HepG2 (cell line): ENCODE measurements at regions not wholly inside any gene's neighbourhood (a gene's known extent, or its start where the extent isn't known, plus 50 kb on each side); places are given as distances from the start of the nearest gene placed in this dataset.

Source experiments
- EZH2 ChIP-seq: conservative IDR thresholded peaks from 2 replicates; pipeline ENCODE4 v1.6.1; 2012; ENCODE audit warnings: mild to moderate bottlenecking, low read depth, low read length, moderate library complexity
- FOSL1 ChIP-seq: sonication (generic); formaldehyde crosslinking; IDR thresholded peaks from 2 replicates; pipeline ENCODE4 v1.9.0; 2021; ENCODE audit warnings: missing genetic modification reagents, borderline replicate concordance
- HDAC6 ChIP-seq: fragments of 200-600 bp; sonication (generic); IDR thresholded peaks from 2 replicates; pipeline ENCODE4 v1.7.0; 2017; ENCODE audit warnings: mild to moderate bottlenecking, antibody characterized with exemption, low read length, low read depth
- HNRNPL ChIP-seq: fragments of 200-400 bp; formaldehyde crosslinking; IDR thresholded peaks from 2 replicates; pipeline ENCODE4 v1.6.1; 2017; ENCODE audit warnings: mild to moderate bottlenecking, low read depth, low read length
- MLXIP ChIP-seq: sonication (generic); formaldehyde crosslinking; IDR thresholded peaks from 2 replicates; pipeline ENCODE4 v1.9.0; 2021; ENCODE audit warnings: missing genetic modification reagents, borderline replicate concordance
- ZKSCAN5 ChIP-seq: sonication (generic); formaldehyde crosslinking; IDR thresholded peaks from 2 replicates; pipeline ENCODE4 v1.5.1; 2020; ENCODE audit warnings: mild to moderate bottlenecking, missing genetic modification reagents
- ZNF354B ChIP-seq: sonication (generic); formaldehyde crosslinking; IDR thresholded peaks from 2 replicates; pipeline ENCODE4 v1.8.0; 2022; ENCODE audit warnings: mild to moderate bottlenecking, missing genetic modification reagents

DNA sequence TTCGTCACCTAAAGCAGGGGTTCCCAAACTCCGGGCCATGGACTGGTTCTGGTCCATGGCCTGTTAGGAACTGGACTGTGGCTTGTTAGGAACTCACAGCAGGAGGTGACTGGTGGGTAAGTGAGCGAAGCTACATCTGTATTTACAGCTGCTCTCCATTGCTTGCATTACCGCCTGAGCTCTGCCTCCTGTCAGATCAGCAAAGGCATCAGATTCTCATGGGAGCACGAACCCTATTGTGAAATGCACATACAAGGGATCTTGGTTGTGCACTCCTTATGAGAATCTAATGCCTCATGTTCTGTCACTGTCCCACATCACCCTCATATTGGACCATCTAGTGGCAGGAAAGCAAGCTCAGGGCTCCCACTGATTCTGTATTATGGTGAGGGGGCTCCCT lies 217.0 kb downstream of the ZFP36L2 start:
- TF ChIP-seq FOSL1 (CRISPR knock-in tag) (no peak), HNRNPL (no peak), EZH2 (no peak), ZNF354B (CRISPR knock-in tag) (no peak), ZKSCAN5 (CRISPR knock-in tag) (no peak), MLXIP (no peak), HDAC6 (no peak)
